Forelimb muscle (tissue), 1 donor: ENCODE measurements at regions not wholly inside any gene's neighbourhood (a gene's known extent, or its start where the extent isn't known, plus 50 kb on each side); places are given as distances from the start of the nearest gene placed in this dataset.

Source experiments
- DNase-seq: peaks from one replicate; pipeline ENCODE4 v3.0.0-alpha.2; 2013; ENCODE audit warnings: low read depth

DNA sequence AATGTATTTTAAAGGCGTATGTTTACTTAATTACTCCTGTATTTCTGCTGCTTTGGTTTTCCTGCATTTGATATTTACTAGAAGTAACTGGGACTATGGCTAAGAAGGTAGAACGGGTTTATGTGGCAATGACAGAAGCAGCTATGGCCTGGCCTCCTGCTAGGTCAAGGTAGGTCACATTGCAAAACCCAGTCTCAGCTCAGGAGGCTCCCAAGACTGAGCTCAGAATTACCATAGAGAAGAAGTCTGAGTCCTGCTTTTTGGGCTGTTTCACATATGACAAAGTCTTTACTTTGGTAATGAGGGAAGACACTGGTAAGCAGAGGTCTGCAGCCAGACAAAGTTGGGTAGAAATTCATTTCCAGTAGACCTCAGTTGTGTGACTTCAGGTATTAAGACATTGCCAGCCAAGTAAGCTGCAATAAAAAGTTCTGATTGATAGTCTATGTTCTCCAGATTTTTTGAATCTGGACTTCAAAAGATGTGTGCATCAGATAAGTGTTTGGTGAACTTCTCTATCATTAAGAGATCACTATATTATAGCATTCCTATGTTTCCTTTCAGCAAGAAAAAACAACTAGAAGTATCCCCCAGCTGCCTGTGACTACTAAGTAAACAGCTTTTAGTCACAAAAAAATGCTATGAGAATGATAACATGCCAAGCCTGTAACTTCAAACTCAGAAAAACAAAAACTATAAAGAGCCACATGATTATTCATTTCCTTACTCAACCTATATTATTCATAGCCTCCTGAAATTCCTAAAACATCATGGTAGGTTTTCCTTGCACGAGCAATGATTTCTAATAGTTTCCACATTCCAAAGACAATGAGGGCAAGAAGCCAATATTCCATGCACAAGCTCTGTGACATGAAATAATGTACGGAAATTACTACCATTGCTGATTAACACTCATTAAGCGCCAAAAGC, 312.3 kb downstream of the HAO1 start:
- DNase-seq, result peak; percentile 17

DNA sequence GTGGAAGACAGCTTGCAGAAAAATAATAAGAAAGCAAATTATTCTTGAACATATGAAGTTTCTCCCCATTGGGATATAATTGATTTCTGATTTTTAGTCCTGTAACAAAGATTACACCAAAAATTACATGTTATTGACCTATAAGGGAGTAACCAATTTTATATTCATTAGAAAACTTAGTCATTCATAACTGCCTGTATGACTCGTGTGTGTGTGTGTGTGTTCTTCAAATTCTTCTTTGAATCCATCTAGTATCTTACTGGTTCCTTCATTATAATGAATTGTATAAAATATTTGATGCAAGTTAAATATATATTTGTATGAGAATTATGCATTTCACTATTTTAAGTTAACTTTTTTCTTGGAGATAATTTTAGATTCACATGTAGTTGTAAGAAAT, 310.4 kb downstream of the HAO1 start:
- no peak for DNase-seq

- no peak for DNase-seq
Observed at GRCh38 chr20:7637184-7637583, 303.1 kb downstream of the HAO1 start.

DNA sequence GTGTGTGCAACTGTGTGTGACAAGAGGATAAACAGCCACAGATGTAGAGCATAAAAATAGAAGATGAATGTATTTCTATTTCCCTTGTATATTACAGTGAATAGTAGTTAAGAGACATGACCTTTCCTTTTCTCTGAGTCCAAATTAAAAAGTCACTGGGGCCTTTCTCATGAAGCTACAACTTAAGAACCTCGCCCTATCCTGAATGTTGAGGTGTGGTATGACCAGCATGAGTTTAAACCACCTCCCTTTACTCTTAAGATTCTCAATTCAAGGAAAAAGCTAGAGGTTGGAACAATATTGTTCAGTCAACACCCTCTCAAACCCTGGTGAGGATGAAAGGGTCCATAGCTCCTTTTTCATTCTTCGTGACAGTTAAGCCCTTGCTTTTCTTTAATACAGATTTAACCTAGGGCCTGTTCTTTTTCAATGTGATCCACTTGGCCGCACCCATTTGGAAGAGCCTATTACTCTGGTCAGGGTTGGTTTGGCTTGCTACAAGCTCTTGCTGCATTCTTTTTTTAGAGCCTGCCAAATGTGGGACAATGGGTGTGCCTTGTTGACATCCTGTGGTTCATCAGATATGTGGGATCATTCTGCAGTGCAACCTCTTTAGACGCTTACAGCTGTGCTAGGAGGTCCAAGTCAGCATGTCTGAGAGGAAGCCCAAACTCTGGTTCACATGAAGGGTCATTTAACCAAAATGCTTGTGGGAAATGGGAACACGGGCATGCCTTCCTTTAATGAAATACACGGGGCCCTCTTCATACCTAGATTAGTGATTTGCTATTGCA, 290.0 kb downstream of the HAO1 start:
- DNase-seq, result no peak

DNA sequence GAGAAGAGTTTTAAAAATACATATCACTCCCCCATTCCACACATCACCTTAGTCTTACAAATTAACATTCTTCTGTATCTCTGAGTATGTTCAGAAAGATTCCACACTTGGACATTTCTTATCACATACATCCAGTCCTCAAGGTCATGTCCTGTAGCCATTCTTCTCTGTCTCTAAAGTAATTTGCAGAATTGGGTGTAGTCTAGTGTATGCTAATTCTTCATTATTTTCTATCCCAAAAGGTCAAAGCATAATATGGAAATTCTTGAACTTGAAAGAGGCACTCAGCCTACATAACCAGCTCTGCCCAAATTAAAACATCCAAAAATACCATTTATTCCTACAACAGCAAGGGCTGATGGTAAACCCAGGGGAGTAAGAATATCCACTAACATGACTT, 286.0 kb downstream of the HAO1 start:
- no peak for DNase-seq

DNA sequence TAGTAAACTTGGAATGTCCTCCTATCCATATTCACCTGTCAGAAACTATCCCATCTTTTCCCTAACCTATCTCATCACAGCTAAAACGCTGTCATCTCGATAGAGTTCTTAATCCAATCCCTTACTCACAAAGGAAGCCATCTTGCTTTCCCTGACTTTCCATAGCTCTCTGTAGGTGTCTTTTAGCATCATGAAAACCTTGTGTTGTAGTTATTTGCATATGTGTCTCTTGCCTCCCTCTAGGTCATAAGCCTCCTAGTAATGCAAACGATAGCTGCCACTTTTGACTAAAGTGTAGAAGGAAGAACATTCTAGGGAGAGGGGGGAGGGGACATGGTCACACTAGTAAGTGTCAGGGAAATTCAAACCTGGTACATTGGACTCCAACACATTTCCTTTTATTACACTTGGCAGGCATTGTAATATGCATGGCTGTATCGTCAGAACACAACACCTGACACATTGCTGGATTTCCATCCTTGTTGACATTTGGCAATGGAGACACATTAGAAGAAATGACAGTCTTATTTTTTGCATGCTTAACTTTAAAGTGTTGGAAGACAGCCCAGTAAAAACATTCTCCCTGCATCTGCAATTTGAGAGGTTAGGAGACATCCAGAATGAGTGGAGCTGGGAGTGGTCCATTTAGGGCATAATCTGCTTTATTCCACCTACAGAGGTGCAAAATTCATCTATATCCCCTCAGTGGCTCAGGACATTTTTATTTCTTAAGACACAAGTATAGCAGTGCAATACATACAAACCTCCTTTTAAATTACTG, 283.4 kb downstream of the HAO1 start:
- DNase-seq, result no peak

GRCh38 chr20:7657569-7657968, 282.7 kb downstream of the HAO1 start:
- DNase-seq, result no peak

GRCh38 chr20:7660165-7660564, 280.1 kb downstream of the HAO1 start:
- DNase-seq, result no peak

GRCh38 chr20:7665376-7665775, 274.9 kb downstream of the HAO1 start:
- no peak for DNase-seq

DNA sequence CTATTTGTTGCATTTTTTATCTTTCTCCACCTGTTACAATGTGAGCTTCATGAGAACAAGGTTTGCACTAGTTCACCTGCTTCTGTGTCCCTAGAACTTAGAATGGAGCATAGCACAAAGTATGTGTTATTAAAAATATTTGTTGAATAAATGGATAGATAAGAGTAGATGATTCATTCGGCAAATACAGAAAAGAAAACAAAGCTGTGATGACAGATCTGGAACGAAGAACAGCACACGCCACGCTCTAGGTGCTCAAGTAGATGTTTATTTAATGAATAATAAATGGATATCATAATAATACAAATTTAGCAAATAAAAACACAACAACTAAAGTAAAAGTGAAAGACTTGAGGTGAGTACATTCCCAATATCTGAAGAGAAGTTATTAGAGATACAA, 273.1 kb downstream of the HAO1 start:
- no peak for DNase-seq

GRCh38 chr20:7672571-7672970, 267.7 kb downstream of the HAO1 start:
- no peak for DNase-seq

DNA sequence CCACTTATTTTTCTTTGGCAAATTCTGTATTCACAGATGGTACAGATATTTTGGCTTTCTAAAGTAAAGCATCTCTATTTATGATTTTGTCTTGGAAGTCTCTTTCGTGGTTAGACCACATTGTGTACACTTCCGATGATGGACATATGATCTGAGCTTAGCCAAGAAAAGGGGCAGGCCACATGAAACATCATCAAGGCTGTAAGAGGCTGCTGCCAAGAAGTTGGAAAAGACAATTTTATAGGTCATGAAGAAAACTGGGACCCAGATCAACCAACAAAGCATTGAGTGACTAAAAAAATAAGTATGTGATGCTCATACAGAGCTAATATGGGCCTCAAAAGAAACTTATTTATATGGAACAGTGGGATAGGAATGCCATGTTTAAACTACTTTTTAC, 266.4 kb downstream of the HAO1 start:
- no peak for DNase-seq

- DNase-seq, result no peak
Observed at GRCh38 chr20:7682916-7683315, 257.3 kb downstream of the HAO1 start.

- DNase-seq, result no peak
Observed at GRCh38 chr20:7687065-7687464, 253.2 kb downstream of the HAO1 start.

- no peak for DNase-seq
Observed at GRCh38 chr20:7689151-7689550, 251.1 kb downstream of the HAO1 start.

GRCh38 chr20:7691647-7692269, 248.5 kb downstream of the HAO1 start:
- DNase-seq, result no peak

GRCh38 chr20:7692478-7692877, 247.8 kb downstream of the HAO1 start:
- DNase-seq, result no peak

DNA sequence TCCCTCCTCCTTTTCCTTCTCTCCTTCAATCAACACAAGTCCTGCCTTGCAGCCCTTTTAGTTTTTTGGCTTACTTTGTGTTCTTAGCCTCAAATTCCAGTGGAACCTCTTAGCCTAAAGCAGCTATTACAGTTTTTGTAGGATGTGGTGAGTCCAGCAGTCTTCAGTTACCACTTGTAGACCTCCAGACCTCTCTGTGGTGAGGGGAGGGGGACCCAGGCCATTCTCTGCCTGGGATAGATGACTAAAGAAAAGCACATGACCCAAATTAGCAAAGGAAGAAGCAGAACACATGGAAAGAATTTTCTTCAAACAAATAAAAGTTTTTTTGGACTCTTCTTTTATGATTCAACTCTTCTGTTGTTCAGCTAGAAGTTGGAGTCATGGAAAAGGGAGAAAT, 246.5 kb downstream of the HAO1 start:
- DNase-seq, result no peak

DNA sequence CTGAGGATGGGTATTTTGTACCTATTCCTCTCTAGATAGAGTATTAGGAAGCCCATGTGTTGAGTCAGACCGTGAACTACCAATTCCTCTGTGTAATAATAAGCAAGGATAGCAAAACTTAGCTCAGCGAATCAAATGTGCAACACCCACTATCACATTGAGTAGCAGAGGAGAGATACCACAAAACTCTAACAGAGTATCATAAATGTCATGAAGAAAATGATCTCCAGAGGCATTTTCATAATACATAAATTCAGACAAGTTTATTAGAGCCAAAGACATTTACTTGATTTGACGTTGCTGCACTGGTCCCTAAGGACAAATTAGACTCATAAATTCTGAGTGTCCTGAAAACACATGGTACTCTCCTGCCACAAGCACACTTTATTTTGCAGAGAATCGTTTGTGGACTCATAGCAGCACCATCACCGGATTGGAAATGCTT, 245.2 kb downstream of the HAO1 start:
- DNase-seq, result no peak

DNA sequence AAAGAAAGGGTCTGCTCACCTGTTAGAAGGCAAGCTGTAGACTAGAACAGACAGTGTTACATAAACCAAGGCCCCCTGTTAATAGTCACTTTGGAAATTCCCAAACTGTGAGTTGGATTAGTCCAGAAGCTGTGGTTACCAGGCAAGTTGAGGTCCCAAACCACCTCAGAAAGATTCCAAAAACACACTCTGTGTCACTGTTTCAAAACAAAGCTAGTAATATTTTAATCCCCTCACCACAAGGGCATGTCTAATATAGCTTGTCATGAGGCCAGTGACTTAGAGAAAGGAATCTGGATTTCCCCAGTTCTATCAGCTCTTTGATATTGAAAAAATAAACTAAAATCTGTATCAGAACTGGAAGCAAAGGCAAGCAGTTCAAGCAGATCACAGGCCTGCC, 244.6 kb downstream of the HAO1 start:
- no peak for DNase-seq

DNA sequence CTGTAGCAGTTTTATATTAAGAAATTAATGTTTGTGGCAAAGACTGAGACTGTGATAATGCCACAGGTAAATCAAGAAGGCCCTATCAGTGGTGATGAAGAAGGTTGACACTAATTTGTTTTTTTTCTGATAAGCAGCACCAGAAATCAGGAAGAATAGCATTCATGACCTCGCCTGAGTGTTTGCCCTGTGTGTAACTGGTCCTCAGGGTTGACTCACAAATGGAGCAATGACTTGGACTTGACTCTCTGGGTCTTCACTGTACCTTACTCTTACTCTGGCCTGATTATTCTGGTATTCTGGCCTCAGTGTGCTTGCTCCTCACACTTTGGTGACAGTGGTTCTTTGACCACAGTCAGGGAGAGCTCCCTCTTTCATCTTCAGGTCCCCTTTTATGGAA, 243.9 kb downstream of the HAO1 start:
- no peak for DNase-seq

GRCh38 chr20:7702141-7702540, 238.1 kb downstream of the HAO1 start:
- DNase-seq, result no peak
